SU-DHL-6 (cell line): ENCODE measurements at regions not wholly inside any gene's neighbourhood (a gene's known extent, or its start where the extent isn't known, plus 50 kb on each side); places are given as distances from the start of the nearest gene placed in this dataset.

Source experiments
- H2AFZ ChIP-seq: fragments of 200-600 bp; sonication (generic); 2 replicates; pipeline ENCODE4 v1.6.1; 2014; ENCODE audit warnings: low read depth, mild to moderate bottlenecking, moderate library complexity, mixed read lengths, antibody characterized with exemption, low read length; ENCODE audit not compliant: severe bottlenecking
- H3F3A ChIP-seq: fragments of 200-600 bp; shearing (Covaris generic); 2 replicates; pipeline ENCODE4 v1.6.0; 2016; ENCODE audit warnings: antibody characterized with exemption, mild to moderate bottlenecking; ENCODE audit not compliant: insufficient read depth
- H3K27ac ChIP-seq: fragments of 200-600 bp; sonication (generic); 2 replicates; pipeline ENCODE4 v1.5.1; 2016; ENCODE audit warnings: low read depth, mild to moderate bottlenecking, low read length, moderate library complexity, mixed read lengths
- H3K27me3 ChIP-seq: fragments of 200-600 bp; sonication (generic), shearing (Covaris generic); 2 replicates; pipeline ENCODE4 v1.6.0; 2014; ENCODE audit warnings: mild to moderate bottlenecking, low read length
- H3K36me3 ChIP-seq: fragments of 200-600 bp; sonication (generic); 2 replicates; pipeline ENCODE4 v1.6.1; 2014; ENCODE audit warnings: mild to moderate bottlenecking, low read length, mixed read lengths
- H3K4me2 ChIP-seq: fragments of 300-600, 200-600 bp; shearing (Covaris generic), sonication (generic); 2 replicates; pipeline ENCODE4 v1.6.0; 2014; ENCODE audit warnings: low read length, low read depth, mild to moderate bottlenecking; ENCODE audit not compliant: poor library complexity, severe bottlenecking
- H3K4me3 ChIP-seq: fragments of 200-600 bp; sonication (generic); 2 replicates; pipeline ENCODE4 v1.5.1; 2014; ENCODE audit warnings: antibody characterized with exemption, low read length, mild to moderate bottlenecking, mixed read lengths; ENCODE audit not compliant: insufficient read depth, poor library complexity, severe bottlenecking
- H3K79me2 ChIP-seq: fragments of 200-600 bp; sonication (generic); 2 replicates; pipeline ENCODE4 v1.6.1; 2014; ENCODE audit warnings: mild to moderate bottlenecking, low read length, moderate library complexity; ENCODE audit not compliant: insufficient read depth
- H3K9ac ChIP-seq: fragments of 200-600 bp; sonication (generic); 2 replicates; pipeline ENCODE4 v1.7.0; 2014; ENCODE audit warnings: mild to moderate bottlenecking, low read length
- H3K9me2 ChIP-seq: fragments of 200-600 bp; sonication (generic); replicated peaks from 2 replicates; pipeline ENCODE4 v1.6.1; 2014; ENCODE audit warnings: low read length; ENCODE audit not compliant: insufficient read depth
- H3K9me3 ChIP-seq: fragments of 200-600 bp; sonication (generic); 2 replicates; pipeline ENCODE4 v1.6.1; 2014; ENCODE audit warnings: low read length, mixed read lengths; ENCODE audit not compliant: insufficient read depth
- H4K20me1 ChIP-seq: fragments of 200-600 bp; sonication (generic); 2 replicates; pipeline ENCODE4 v1.6.1; 2014; ENCODE audit warnings: low read depth, mild to moderate bottlenecking, antibody characterized with exemption, low read length, moderate library complexity, mixed read lengths
- CTCF ChIP-seq: fragments of 200-600 bp; sonication (generic); IDR thresholded peaks from one replicate; pipeline ENCODE4 v1.5.1; 2017; ENCODE audit warnings: antibody characterized with exemption, mild to moderate bottlenecking, low read length, moderate library complexity; ENCODE audit not compliant: insufficient read depth, poor library complexity, severe bottlenecking
- EZH2phosphoT487 ChIP-seq: fragments of 200-600 bp; sonication (generic), shearing (Covaris generic); conservative IDR thresholded peaks from 2 replicates; pipeline ENCODE4 v1.6.1; 2018; ENCODE audit warnings: mild to moderate bottlenecking, antibody characterized with exemption, low read length, moderate library complexity, mixed read lengths

DNA sequence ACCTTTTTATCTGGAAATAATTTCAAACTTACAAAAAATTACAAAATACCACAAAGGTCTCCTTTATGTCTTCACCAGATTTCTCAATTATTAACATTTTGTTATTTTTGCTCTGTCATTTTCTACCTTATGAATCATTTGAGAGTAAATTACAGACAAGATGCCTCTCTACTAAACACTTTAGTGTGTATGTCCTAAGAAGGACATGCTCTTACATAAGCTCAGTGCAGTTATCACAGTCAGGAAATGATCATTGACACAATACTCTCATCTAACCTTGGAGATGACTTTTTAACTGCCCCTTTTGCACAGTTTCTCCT is 378.9 kb upstream of the RUNX1 start:
- H3K9me2 ChIP-seq = no peaks in the 10 kb centered on the region
- H3K4me3 ChIP-seq = no peak overlapping the region
- no peak overlapping the region for H3K9ac ChIP-seq
- no peak overlapping the region for H2AFZ ChIP-seq
- no peak overlapping the region for H3K4me2 ChIP-seq
- H4K20me1 ChIP-seq = no peaks in the 10 kb centered on the region
- H3K36me3 ChIP-seq = no peaks in the 10 kb centered on the region
- H3F3A ChIP-seq = no peaks in the 10 kb centered on the region
- H3K9me3 ChIP-seq = 0 out of 2 replicates have a peak, but pooled peaks cover 6% of the 10 kb centered on the region
- H3K27me3 ChIP-seq = no peaks in the 10 kb centered on the region
- H3K79me2 ChIP-seq = no peaks in the 10 kb centered on the region
- TF ChIP-seq EZH2phosphoT487 (no peak), CTCF (no peak)
- H3K27ac ChIP-seq = no peak overlapping the region

GRCh38 chr21:35427320-35428000 is 378.4 kb upstream of the RUNX1 start:
- Histone ChIP-seq H2AFZ (no peak overlapping the region), H3K9me2 (no peaks in the 10 kb centered on the region), H3K79me2 (no peaks in the 10 kb centered on the region), H4K20me1 (no peaks in the 10 kb centered on the region), H3K27me3 (no peaks in the 10 kb centered on the region), H3K9me3 (0 out of 2 replicates have a peak, but pooled peaks cover 6% of the 10 kb centered on the region), H3K36me3 (no peaks in the 10 kb centered on the region), H3F3A (no peaks in the 10 kb centered on the region), H3K4me3 (no peak overlapping the region), H3K9ac (no peak overlapping the region), H3K27ac (no peak overlapping the region), H3K4me2 (no peak overlapping the region)
- TF ChIP-seq CTCF (no peak), EZH2phosphoT487 (no peak)

DNA sequence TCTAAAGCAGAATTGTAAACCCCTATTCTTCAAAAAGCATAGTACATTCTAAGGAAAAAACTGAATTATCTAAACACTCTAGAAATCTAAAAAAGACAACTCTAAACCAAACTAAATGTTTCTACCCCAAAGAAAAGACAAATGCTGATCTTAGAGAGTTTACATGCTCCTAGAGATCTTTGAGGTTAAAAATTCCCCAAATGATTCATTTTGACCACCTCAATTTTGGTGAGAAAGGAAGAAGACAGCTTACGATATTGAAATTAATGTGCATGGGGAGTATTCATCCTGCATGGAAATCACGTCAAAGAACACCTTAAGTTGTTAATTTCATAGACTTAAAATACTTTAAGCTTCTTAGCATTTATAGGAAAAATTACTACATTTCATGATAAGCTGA is 377.8 kb upstream of the RUNX1 start:
- Histone ChIP-seq H2AFZ (no peak overlapping the region), H3K4me3 (no peak overlapping the region), H3F3A (no peaks in the 10 kb centered on the region), H3K27me3 (no peaks in the 10 kb centered on the region), H3K27ac (no peak overlapping the region), H3K9ac (no peak overlapping the region), H3K4me2 (no peak overlapping the region), H3K9me3 (0 out of 2 replicates have a peak, but pooled peaks cover 6% of the 10 kb centered on the region), H3K36me3 (no peaks in the 10 kb centered on the region), H3K9me2 (no peaks in the 10 kb centered on the region), H4K20me1 (no peaks in the 10 kb centered on the region), H3K79me2 (no peaks in the 10 kb centered on the region)
- TF ChIP-seq CTCF (no peak), EZH2phosphoT487 (no peak)
